Cardiac fibroblast (primary cell): ENCODE measurements at regions not wholly inside any gene's neighbourhood (a gene's known extent, or its start where the extent isn't known, plus 50 kb on each side); places are given as distances from the start of the nearest gene placed in this dataset.
A peak's percentile ranks its signal among the peaks of the same experiment; 100 is the strongest.

Source experiments
- DNase-seq, 2 donors: peaks; one replicate each; pipeline versions ENCODE4 v3.0.0 to v3.0.0-alpha.2; 2010; ENCODE audit warnings: low read depth in 2 of 2
- H3K4me3 ChIP-seq, 2 donors: replicated peaks in 1 of 2; 1 replicate in 1 of 2; 2 replicates in 1 of 2; pipeline ENCODE4 v1.5.1; 2011; ENCODE audit warnings: low read depth in 2 of 2, low read length in 2 of 2, mild to moderate bottlenecking in 2 of 2, moderate library complexity in 1 of 2
- CTCF ChIP-seq: IDR thresholded peaks from one replicate; pipeline ENCODE4 v1.5.1; 2011; ENCODE audit warnings: low read depth, mild to moderate bottlenecking, low read length, inconsistent platforms

- TF ChIP-seq CTCF, result no peak
- DNase-seq, result no peak
- H3K4me3 ChIP-seq, result no peak overlapping the region
Observed at GRCh38 chr3:22288756-22289155, 537.7 kb upstream of the ZNF385D start.

DNA sequence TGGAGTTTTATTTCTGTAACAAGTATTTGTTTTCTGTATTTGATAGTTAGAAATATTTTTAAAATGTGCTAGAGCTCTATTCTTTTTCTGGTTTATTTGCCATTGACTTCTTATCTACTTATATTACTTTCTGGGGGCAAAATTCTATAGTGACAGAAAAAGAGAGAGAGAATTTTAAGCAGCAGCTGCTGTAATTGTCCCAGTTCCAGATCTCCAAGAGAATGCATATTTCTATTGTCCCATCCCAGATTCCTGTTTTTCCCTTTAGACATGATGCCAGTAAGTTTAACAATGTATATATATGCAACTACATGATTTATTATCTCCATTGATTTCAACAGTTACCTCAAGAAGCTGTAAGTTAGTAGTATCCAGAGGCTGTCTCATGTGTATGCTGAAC is 541.7 kb upstream of the ZNF385D start:
- no peak for DNase-seq
- no peak overlapping the region for H3K4me3 ChIP-seq
- TF ChIP-seq CTCF, result no peak

DNA sequence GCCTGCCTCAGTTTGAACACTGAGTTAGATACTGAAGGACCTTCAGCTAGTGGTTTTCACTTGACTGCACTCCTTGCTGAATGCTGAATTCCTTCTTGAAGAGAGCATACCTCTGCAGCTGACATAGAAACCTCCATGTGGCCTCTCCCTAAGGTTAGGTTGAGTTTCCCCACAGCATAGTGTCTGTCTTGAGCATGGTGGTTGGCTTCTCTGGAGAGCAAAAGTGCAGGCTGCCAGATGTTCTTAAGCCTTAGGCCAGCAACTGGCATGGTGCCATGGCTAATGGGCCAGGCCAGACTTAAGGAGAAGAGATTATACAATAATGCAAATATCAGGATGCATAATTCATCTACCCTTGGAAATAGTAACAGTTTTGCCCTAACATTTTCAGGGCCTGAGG is 545.6 kb upstream of the ZNF385D start:
- DNase-seq, result peak; percentile 43 to 69
- no peak overlapping the region for H3K4me3 ChIP-seq
- TF ChIP-seq CTCF, result no peak

DNA sequence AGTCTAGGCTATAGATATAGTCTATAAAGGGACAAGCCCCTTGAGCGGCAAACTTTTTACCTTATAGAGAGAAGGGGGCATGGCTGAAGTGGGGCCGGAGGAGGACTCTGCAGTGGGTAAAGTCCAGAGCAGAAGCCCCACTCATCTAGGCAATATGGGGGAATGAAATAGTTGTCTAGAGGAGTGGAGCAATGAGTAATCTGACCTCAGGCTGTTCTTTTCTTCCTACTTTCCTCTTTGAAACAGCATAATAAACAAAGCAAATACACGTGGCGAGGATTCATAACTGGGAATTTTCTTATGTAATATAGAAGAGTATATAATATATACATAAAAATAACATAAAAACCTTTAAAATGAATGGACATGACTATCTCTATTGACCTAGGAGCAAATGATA is 546.4 kb upstream of the ZNF385D start:
- TF ChIP-seq CTCF, result no peak
- no peak overlapping the region for H3K4me3 ChIP-seq
- no peak for DNase-seq

- no peak for TF ChIP-seq CTCF
- DNase-seq, result no peak
- H3K4me3 ChIP-seq, result no peak overlapping the region
Observed at GRCh38 chr3:22306454-22306853, 555.4 kb upstream of the ZNF385D start.

DNA sequence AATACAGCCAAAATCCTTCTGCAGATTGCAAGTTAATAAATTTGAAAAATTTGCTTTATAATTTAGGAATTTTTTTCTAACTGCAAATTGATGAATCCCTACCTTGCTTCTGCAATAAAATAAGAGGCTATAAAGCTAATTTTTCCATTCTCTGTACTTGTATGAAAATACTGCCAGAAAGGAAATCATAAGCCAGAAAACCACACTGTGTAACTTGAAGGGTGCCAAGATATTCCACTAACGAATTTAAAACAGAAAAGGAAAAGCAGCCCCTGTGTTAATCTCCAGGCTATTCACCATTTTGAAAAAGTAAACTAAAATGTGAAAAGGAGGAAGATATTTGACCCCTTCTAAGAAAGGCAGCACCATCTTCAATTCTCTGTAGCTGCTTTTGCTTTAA is 557.9 kb upstream of the ZNF385D start:
- no peak for DNase-seq
- H3K4me3 ChIP-seq, result no peak overlapping the region
- TF ChIP-seq CTCF, result no peak

DNA sequence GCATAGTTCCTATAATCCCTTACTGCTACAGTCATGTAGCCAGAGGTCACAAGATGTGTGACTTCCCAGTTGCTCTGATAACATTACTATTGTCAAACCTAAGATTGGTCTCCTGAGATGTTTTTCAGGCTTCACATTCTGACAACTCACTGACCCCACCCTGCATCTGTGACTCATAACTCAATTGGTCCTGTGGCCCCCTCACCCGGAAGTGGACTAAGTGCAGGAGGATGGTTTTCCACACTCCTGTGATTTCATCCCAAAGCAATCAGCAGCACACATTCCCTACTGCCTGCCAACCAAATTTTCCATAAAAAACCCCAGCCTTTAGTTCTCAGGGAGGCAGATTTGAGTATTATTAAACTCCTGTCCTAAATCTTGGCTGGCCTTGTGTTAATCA is 564.9 kb upstream of the ZNF385D start:
- no peak overlapping the region for H3K4me3 ChIP-seq
- peak in 1 of 2 donors; percentile 8 for DNase-seq
- no peak for TF ChIP-seq CTCF
